ENCODE measurements at regions not wholly inside any gene's neighbourhood (a gene's known extent, or its start where the extent isn't known, plus 50 kb on each side); places are given as distances from the start of the nearest gene placed in this dataset.
"Not testable (repeated sequence)": the region's sequence is repeated elsewhere in the genome, so short reads cannot be mapped to it uniquely, and the experiment has no call there.

DNA sequence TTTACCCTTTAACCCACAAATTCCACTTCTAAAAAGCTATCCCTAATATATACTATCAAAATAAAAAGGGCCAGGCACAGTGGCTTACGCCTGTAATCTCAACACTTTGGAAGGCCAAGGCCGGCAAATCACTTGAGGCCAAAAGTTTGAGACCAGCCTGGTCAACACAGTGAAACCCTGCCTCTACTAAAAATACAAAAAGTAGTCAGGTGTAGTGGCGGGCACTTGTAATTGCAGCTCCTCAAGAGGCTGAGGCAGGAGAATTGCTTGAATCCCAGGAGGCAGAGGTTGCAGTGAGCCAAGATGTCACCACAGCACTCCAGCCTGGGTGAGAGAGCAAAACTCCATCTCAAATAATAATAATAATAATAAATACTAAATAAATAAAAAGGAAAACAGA lies 82.5 kb downstream of the TRIM27 start:
- DNase-seq = no peak
- intact Hi-C loops (cut with DNase I, micrococcal nuclease) = no loop called here
- no peak for ATAC-seq

GRCh38 chr6:28848756-28849155 lies 75.0 kb downstream of the TRIM27 start:
- DNase-seq; intact Hi-C loops (cut with DNase I, micrococcal nuclease); ATAC-seq: not testable (repeated sequence)

Measured in left colon (tissue), 2 donors.